GM12878 (cell line): ENCODE measurements at regions not wholly inside any gene's neighbourhood (a gene's known extent, or its start where the extent isn't known, plus 50 kb on each side); places are given as distances from the start of the nearest gene placed in this dataset.

Source experiments
- ATAC-seq: fragments of 200-7000 bp; cut with Tn5 transposase; 3 replicates; pipeline ENCODE4 v1.9.1; 2020; ENCODE audit warnings: mild to moderate bottlenecking, moderate library complexity
- BruUV-seq: library from RNA; stranded (reverse); fragments of 400-500 nt; replicated peaks from 2 replicates; lab custom pipeline; 2021; lab: Mats Ljungman, UMichigan
- CTCF ChIA-PET: fragments of 300-600 bp; sonication (Branson Sonifier 250); formaldehyde crosslinking; extraction: SDS; loops from one replicate; lab custom pipeline; 2021; ENCODE audit warnings: inconsistent platforms; lab: Yijun Ruan, JAX
- POLR2A ChIA-PET: fragments of 350-600 bp; formaldehyde crosslinking; extraction: SDS; loops from one replicate; lab custom pipeline; 2021; ENCODE audit warnings: inconsistent platforms; lab: Charles Lee
- RAD21 ChIA-PET: fragments of 300-600 bp; sonication (Branson Sonifier 250); formaldehyde crosslinking; loops from one replicate; lab custom pipeline; 2023; ENCODE audit warnings: antibody characterized with exemption; ENCODE audit not compliant: unreplicated experiment; lab: Charles Lee
- SMC1A ChIA-PET: fragments of 300-600 bp; sonication (Branson Sonifier 250); formaldehyde crosslinking; loops from one replicate; lab custom pipeline; 2023; ENCODE audit not compliant: unreplicated experiment, uncharacterized antibody; lab: Charles Lee
- DNase-seq: peaks from one replicate; pipeline ENCODE4 v3.0.0-alpha.2; 2011; ENCODE audit warnings: low read depth, low spot score
- FAIRE-seq: peaks from 3 replicates; lab custom pipeline; 2011; peaks lifted over from hg19 to GRCh38; lab: Jason Lieb, UNC
- H2AFZ ChIP-seq: 2 replicates; pipeline ENCODE4 v1.6.0; 2011; ENCODE audit warnings: low read depth, low read length, control low read depth; ENCODE audit not compliant: control insufficient read depth
- H3K27ac ChIP-seq: 2 replicates; pipeline ENCODE4 v1.5.1; 2011; ENCODE audit warnings: control low read depth; ENCODE audit not compliant: control insufficient read depth, insufficient read depth
- H3K27me3 ChIP-seq, 2 experiments: replicated peaks in 1 of 2; 2 replicates each; pipeline versions ENCODE4 v1.6.0 to v1.6.1; 2011; ENCODE audit warnings: low read length in 1 of 2; ENCODE audit not compliant: control insufficient read depth in 2 of 2, insufficient read depth in 2 of 2
- H3K36me3 ChIP-seq, 2 experiments: 2 replicates each; pipeline ENCODE4 v1.5.1; 2011; ENCODE audit warnings: low read length in 1 of 2; ENCODE audit not compliant: control insufficient read depth in 2 of 2, insufficient read depth in 2 of 2
- H3K4me1 ChIP-seq: 2 replicates; pipeline ENCODE4 v1.6.1; 2011; ENCODE audit warnings: mild to moderate bottlenecking, low read length, moderate library complexity, mixed read lengths; ENCODE audit not compliant: control insufficient read depth, insufficient read depth
- H3K4me2 ChIP-seq: 2 replicates; pipeline ENCODE4 v1.6.0; 2011; ENCODE audit warnings: control low read depth; ENCODE audit not compliant: control insufficient read depth, insufficient read depth
- H3K4me3 ChIP-seq: fragments of 200-600 bp; sonication (generic); 2 replicates; pipeline ENCODE4 v1.5.1; 2016
- H3K79me2 ChIP-seq: 2 replicates; pipeline ENCODE4 v1.6.0; 2011; ENCODE audit warnings: low read length; ENCODE audit not compliant: control insufficient read depth, insufficient read depth
- H3K9ac ChIP-seq: 2 replicates; pipeline ENCODE4 v1.8.0; 2011; ENCODE audit warnings: low read length, control low read depth, mixed read lengths; ENCODE audit not compliant: control insufficient read depth, insufficient read depth
- H3K9me3 ChIP-seq: replicated peaks from 3 replicates; pipeline ENCODE4 v1.5.1; 2011; ENCODE audit warnings: mild to moderate bottlenecking, low read length; ENCODE audit not compliant: control insufficient read depth, insufficient read depth
- H4K20me1 ChIP-seq: 2 replicates; pipeline ENCODE4 v1.6.0; 2011; ENCODE audit not compliant: control insufficient read depth, insufficient read depth
- ZNF687 ChIP-seq: fragments of 450-650 bp; IDR thresholded peaks from 2 replicates; pipeline ENCODE4 v1.6.1; 2017; ENCODE audit warnings: mild to moderate bottlenecking, moderate library complexity
- WGBS: methylation state at CpG from one replicate; pipeline ENCODE4 v1.1.6; 2016; ENCODE audit warnings: low lambda C conversion rate; ENCODE audit not compliant: insufficient replicate concordance, insufficient coverage; ENCODE audit errors: missing lambda C conversion rate; 5-methylcytosine and 5-hydroxymethylcytosine counted together
- in situ Hi-C: fragments of 300-500 bp; cut with MboI; formaldehyde crosslinking; loops from 9 replicates; pipeline ENCODE4 v1.14.3; 2018; ENCODE audit warnings: mixed read lengths
- intact Hi-C: fragments of 100-400 bp; cut with micrococcal nuclease; formaldehyde crosslinking; loops from one replicate; pipeline ENCODE4 v1.14.2; 2022; ENCODE audit not compliant: unreplicated experiment
- TF ChIP-seq, protein P1 (sequence below): IDR thresholded peaks from 2 replicates; pipeline ENCODE4 v1.6.1; 2011; ENCODE audit warnings: mild to moderate bottlenecking, low read depth, low read length, moderate library complexity; ENCODE audit not compliant: insufficient replicate concordance

- no peak for TF ChIP-seq ZNF687
These were observed 384.3 kb downstream of the EFNB2 start (continued) for GRCh38 chr13:106151056-106151699.

- ChIA-PET CTCF (interaction anchor here (0.9 to 1.1 kb wide), 2 partner anchors 387 to 390 kb away, joined by 3 to 4 read pairs; no protein-coding TSS in a partner anchor), RAD21 (interaction anchor here (1.8 kb wide), 1 partner anchor 390 kb away, joined by 5 read pairs; no protein-coding TSS in a partner anchor), SMC1A (interaction anchor here (0.6 kb wide), 1 partner anchor 31 kb away, joined by 3 read pairs; no protein-coding TSS in a partner anchor), POLR2A (no interaction called here)
- BruUV-seq: no TSS peak
- intact Hi-C loops: no loop called here
- WGBS: 8% methylated on average over 2 of the region's 2 CpGs
- Histone ChIP-seq H3K27ac (no peak overlapping the region), H3K79me2 (no peaks in the 10 kb centered on the region), H4K20me1 (no peaks in the 10 kb centered on the region), H3K4me2 (no peak overlapping the region), H3K4me1 (no peaks in the 10 kb centered on the region), H3K9me3 (no peaks in the 10 kb centered on the region), H3K4me3 (no peak overlapping the region), H3K9ac (no peak overlapping the region), H2AFZ (no peak overlapping the region), H3K36me3 (no peaks in the 10 kb centered on the region), H3K27me3 (no peaks in the 10 kb centered on the region)
- ATAC-seq (no peak), DNase-seq (no peak), FAIRE-seq (no peak)
- TF ChIP-seq, protein P1, sequence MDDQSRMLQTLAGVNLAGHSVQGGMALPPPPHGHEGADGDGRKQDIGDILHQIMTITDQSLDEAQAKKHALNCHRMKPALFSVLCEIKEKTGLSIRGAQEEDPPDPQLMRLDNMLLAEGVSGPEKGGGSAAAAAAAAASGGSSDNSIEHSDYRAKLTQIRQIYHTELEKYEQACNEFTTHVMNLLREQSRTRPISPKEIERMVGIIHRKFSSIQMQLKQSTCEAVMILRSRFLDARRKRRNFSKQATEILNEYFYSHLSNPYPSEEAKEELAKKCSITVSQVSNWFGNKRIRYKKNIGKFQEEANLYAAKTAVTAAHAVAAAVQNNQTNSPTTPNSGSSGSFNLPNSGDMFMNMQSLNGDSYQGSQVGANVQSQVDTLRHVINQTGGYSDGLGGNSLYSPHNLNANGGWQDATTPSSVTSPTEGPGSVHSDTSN: no peak
- in situ Hi-C loops: no loop called here
These were observed 389.2 kb downstream of the EFNB2 start for GRCh38 chr13:106145997-106146864.
